Lower lobe of right lung (tissue), 2 donors: ENCODE measurements at regions not wholly inside any gene's neighbourhood (a gene's known extent, or its start where the extent isn't known, plus 50 kb on each side); places are given as distances from the start of the nearest gene placed in this dataset.

Experiments
- ATAC-seq, 2 donors: fragments of 200-7000 bp; cut with Tn5 transposase; one replicate each; pipeline ENCODE4 v1.9.1; 2020 to 2022; ENCODE audit warnings: mild to moderate bottlenecking in 2 of 2, moderate library complexity in 2 of 2
- DNase-seq: peaks from one replicate; pipeline ENCODE4 v3.0.0-alpha.2; 2020
- H3K27ac ChIP-seq: fragments of 200-600 bp; one replicate; pipeline ENCODE4 v1.8.0; 2022
- H3K27me3 ChIP-seq: fragments of 200-600 bp; one replicate; pipeline ENCODE4 v1.8.0; 2022; ENCODE audit warnings: low read depth
- H3K36me3 ChIP-seq: fragments of 200-600 bp; one replicate; pipeline ENCODE4 v1.8.0; 2022; ENCODE audit warnings: mild to moderate bottlenecking
- H3K4me1 ChIP-seq: fragments of 200-600 bp; one replicate; pipeline ENCODE4 v1.8.0; 2022
- H3K4me3 ChIP-seq: fragments of 200-600 bp; one replicate; pipeline ENCODE4 v1.8.0; 2022; ENCODE audit warnings: mild to moderate bottlenecking
- H3K9me3 ChIP-seq: fragments of 200-600 bp; one replicate; pipeline ENCODE4 v1.8.0; 2022
- CTCF ChIP-seq: fragments of 200-600 bp; IDR thresholded peaks from one replicate; pipeline ENCODE4 v1.8.0; 2022; ENCODE audit warnings: antibody characterized with exemption, mild to moderate bottlenecking
- intact Hi-C: fragments of 100-400 bp; cut with DNase I; formaldehyde crosslinking; loops from one replicate; pipeline ENCODE4 v1.11.0; 2022
- donor health status: DM: no; HTN: yes; CAD: no; lungs with severe emphysema.

- intact Hi-C loops: no loop called here
- no peak for DNase-seq
- no peak for ATAC-seq
Observed at GRCh38 chr2:184201246-184201645, 397.1 kb upstream of the ZNF804A start.

GRCh38 chr2:184203661-184204060 is 394.7 kb upstream of the ZNF804A start:
- no peak for ATAC-seq

More at GRCh38 chr2:184201246-184201645, 397.1 kb upstream of the ZNF804A start:
- Histone ChIP-seq H3K27ac (no peak overlapping the region), H3K27me3 (no peaks in the 10 kb centered on the region), H3K36me3 (no peaks in the 10 kb centered on the region), H3K4me3 (no peak overlapping the region), H3K4me1 (no peaks in the 10 kb centered on the region), H3K9me3 (no peaks in the 10 kb centered on the region)
- no peak for TF ChIP-seq CTCF

GRCh38 chr2:184205048-184205596 is 393.2 kb upstream of the ZNF804A start:
- ATAC-seq: no peak
- Histone ChIP-seq H3K4me1 (no peaks in the 10 kb centered on the region), H3K27me3 (no peaks in the 10 kb centered on the region), H3K36me3 (no peaks in the 10 kb centered on the region), H3K27ac (no peak overlapping the region), H3K9me3 (no peaks in the 10 kb centered on the region), H3K4me3 (no peak overlapping the region)
- TF ChIP-seq CTCF: no peak
- intact Hi-C loops: no loop called here
- DNase-seq: no peak

More at GRCh38 chr2:184203661-184204060, 394.7 kb upstream of the ZNF804A start:
- no peak for TF ChIP-seq CTCF
- DNase-seq: no peak
- intact Hi-C loops: no loop called here
- no peaks in the 10 kb centered on the region for H3K27me3 ChIP-seq
- H3K36me3 ChIP-seq: no peaks in the 10 kb centered on the region
- H3K27ac ChIP-seq: no peak overlapping the region
- H3K9me3 ChIP-seq: no peaks in the 10 kb centered on the region
- no peak overlapping the region for H3K4me3 ChIP-seq
- no peaks in the 10 kb centered on the region for H3K4me1 ChIP-seq

GRCh38 chr2:184206045-184206444 is 392.3 kb upstream of the ZNF804A start:
- no peak for TF ChIP-seq CTCF
- no peaks in the 10 kb centered on the region for H3K9me3 ChIP-seq
- H3K27ac ChIP-seq: no peak overlapping the region
- intact Hi-C loops: no loop called here
- H3K27me3 ChIP-seq: no peaks in the 10 kb centered on the region
- no peaks in the 10 kb centered on the region for H3K36me3 ChIP-seq
- no peak for DNase-seq
- no peaks in the 10 kb centered on the region for H3K4me1 ChIP-seq
- no peak for ATAC-seq
- no peak overlapping the region for H3K4me3 ChIP-seq

GRCh38 chr2:184210329-184210728 is 388.0 kb upstream of the ZNF804A start:
- no peak overlapping the region for H3K27ac ChIP-seq
- TF ChIP-seq CTCF: no peak
- no peak for DNase-seq
- intact Hi-C loops: no loop called here
- no peaks in the 10 kb centered on the region for H3K4me1 ChIP-seq
- no peaks in the 10 kb centered on the region for H3K27me3 ChIP-seq
- no peak for ATAC-seq
- no peak overlapping the region for H3K4me3 ChIP-seq
- H3K9me3 ChIP-seq: no peaks in the 10 kb centered on the region
- no peaks in the 10 kb centered on the region for H3K36me3 ChIP-seq
